ENCODE measurements at regions not wholly inside any gene's neighbourhood (a gene's known extent, or its start where the extent isn't known, plus 50 kb on each side); places are given as distances from the start of the nearest gene placed in this dataset.

GRCh38 chr1:193426061-193426460 lies 239.6 kb upstream of the B3GALT2 start:
- WGBS, 2 donors, result 77 to 92% methylated on average over 2 of the region's 2 CpGs
- no peak for DNase-seq
- TF ChIP-seq, protein P1, sequence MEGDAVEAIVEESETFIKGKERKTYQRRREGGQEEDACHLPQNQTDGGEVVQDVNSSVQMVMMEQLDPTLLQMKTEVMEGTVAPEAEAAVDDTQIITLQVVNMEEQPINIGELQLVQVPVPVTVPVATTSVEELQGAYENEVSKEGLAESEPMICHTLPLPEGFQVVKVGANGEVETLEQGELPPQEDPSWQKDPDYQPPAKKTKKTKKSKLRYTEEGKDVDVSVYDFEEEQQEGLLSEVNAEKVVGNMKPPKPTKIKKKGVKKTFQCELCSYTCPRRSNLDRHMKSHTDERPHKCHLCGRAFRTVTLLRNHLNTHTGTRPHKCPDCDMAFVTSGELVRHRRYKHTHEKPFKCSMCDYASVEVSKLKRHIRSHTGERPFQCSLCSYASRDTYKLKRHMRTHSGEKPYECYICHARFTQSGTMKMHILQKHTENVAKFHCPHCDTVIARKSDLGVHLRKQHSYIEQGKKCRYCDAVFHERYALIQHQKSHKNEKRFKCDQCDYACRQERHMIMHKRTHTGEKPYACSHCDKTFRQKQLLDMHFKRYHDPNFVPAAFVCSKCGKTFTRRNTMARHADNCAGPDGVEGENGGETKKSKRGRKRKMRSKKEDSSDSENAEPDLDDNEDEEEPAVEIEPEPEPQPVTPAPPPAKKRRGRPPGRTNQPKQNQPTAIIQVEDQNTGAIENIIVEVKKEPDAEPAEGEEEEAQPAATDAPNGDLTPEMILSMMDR (IDR thresholded peaks at IDR 0.05), result no peak
- Histone ChIP-seq H3K36me3 (no peaks in the 10 kb centered on the region), H3K4me3 (replicated peaks in 1 of 3) (no peak overlapping the region), H3K27me3 (no peaks in the 10 kb centered on the region), H3K27ac (no peak overlapping the region), H3K4me1 (no peaks in the 10 kb centered on the region), H3K9me3 (no peaks in the 10 kb centered on the region)
- intact Hi-C loops (cut with DNase I), result no loop called here

GRCh38 chr1:193421487-193421886 lies 235.1 kb upstream of the B3GALT2 start:
- H3K9me3 ChIP-seq, result no peaks in the 10 kb centered on the region
- 77 to 81% methylated on average over 4 of the region's 4 CpGs for WGBS, 2 donors
- intact Hi-C loops (cut with DNase I), result no loop called here
- peak; percentile 14 to 37 for DNase-seq
- H3K27ac ChIP-seq, result no peak overlapping the region
- no peaks in the 10 kb centered on the region for H3K36me3 ChIP-seq
- no peaks in the 10 kb centered on the region for H3K4me1 ChIP-seq
- no peak for TF ChIP-seq POLR2A (IDR thresholded peaks at IDR 0.05)
- TF ChIP-seq, protein P1 (IDR thresholded peaks at IDR 0.05), result no peak
- no peaks in the 10 kb centered on the region for H3K27me3 ChIP-seq
- no peak overlapping the region for H3K4me3 ChIP-seq (replicated peaks in 1 of 3)

GRCh38 chr1:193419295-193419694 lies 232.9 kb upstream of the B3GALT2 start:
- Histone ChIP-seq H3K4me3 (replicated peaks in 1 of 3) (no peak overlapping the region), H3K4me1 (no peaks in the 10 kb centered on the region), H3K9me3 (no peaks in the 10 kb centered on the region), H3K27me3 (no peaks in the 10 kb centered on the region), H3K36me3 (no peaks in the 10 kb centered on the region), H3K27ac (no peak overlapping the region)
- WGBS, 2 donors, result 92 to 100% methylated on average over 1 of the region's 1 CpG
- intact Hi-C loops (cut with DNase I), result no loop called here
- TF ChIP-seq, protein P1 (IDR thresholded peaks at IDR 0.05), result no peak
- no peak for TF ChIP-seq POLR2A (IDR thresholded peaks at IDR 0.05)
- no peak for DNase-seq

DNA sequence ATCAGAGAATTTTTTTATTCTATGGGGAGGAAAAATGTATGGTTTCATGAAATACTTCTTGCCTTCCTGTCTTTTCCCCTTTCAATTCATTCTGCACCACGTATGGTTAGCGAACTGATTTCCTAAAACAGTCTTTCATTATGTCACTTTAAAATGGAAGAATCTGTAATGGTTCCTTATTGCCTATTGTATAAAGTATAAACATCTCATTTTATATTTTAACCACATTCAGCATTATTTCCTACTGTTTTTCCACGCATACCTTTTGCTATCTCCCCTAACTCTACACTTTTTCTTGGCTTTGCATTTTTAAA lies 232.3 kb upstream of the B3GALT2 start:
- intact Hi-C loops (cut with DNase I), result no loop called here
- WGBS, 2 donors, result 78 to 86% methylated on average over 3 of the region's 3 CpGs
- H3K4me3 ChIP-seq (replicated peaks in 1 of 3), result no peak overlapping the region
- TF ChIP-seq, protein P1 (IDR thresholded peaks at IDR 0.05), result no peak
- TF ChIP-seq POLR2A (IDR thresholded peaks at IDR 0.05), result no peak
- H3K27ac ChIP-seq, result no peak overlapping the region
- no peaks in the 10 kb centered on the region for H3K27me3 ChIP-seq
- H3K4me1 ChIP-seq, result no peaks in the 10 kb centered on the region
- DNase-seq, result no peak
- H3K36me3 ChIP-seq, result no peaks in the 10 kb centered on the region
- no peaks in the 10 kb centered on the region for H3K9me3 ChIP-seq

DNA sequence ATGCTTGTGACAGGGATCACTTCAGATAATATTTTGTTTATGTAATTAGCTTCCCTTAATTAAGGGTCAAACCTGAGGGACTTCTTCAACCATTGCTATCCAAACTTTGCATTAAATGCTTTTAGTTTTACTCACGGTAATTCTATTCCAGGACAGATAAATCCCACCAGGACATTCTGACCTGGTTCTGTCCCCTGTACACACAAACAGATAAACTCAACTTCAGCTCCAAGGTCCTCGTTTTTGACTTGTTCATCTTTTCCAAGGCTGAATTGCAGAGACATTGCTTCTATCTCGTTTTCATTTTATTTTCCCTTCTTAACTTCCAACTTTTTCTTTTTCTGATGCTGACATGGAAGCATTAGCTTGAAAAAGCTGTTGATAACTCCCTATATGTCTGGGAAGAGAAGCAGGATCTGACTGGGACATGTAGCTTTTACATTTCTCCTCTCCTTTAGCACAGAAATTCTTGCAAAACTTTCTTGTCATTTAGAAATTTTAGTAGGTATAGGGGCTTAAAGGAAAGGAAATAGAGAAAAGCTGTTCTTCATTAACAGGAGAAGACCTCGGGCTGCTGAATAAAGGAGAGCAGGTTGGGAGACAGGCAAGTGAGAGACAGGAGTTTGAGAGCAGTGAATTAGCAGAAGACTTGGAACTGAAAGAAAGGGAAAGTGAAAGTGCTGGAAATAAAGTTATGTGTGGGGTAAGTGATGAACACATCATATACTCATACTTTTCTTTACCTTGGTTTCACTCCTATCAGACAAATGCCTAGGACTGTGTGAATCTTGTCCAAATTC lies 231.7 kb upstream of the B3GALT2 start:
- Histone ChIP-seq H3K4me3 (replicated peaks in 1 of 3) (no peak overlapping the region), H3K27ac (no peak overlapping the region), H3K27me3 (no peaks in the 10 kb centered on the region), H3K36me3 (no peaks in the 10 kb centered on the region), H3K4me1 (no peaks in the 10 kb centered on the region), H3K9me3 (no peaks in the 10 kb centered on the region)
- 52 to 60% methylated on average over 4 of the region's 4 CpGs for WGBS, 2 donors
- no peak for DNase-seq
- TF ChIP-seq POLR2A (IDR thresholded peaks at IDR 0.05), result no peak
- TF ChIP-seq, protein P1 (IDR thresholded peaks at IDR 0.05), result no peak
- intact Hi-C loops (cut with DNase I), result no loop called here

All from thyroid gland (tissue), 4 donors.